ENCODE measurements at regions not wholly inside any gene's neighbourhood (a gene's known extent, or its start where the extent isn't known, plus 50 kb on each side); places are given as distances from the start of the nearest gene placed in this dataset.

- ChIA-PET POLR2A (no interaction called here), CTCF (no interaction called here)
- Histone ChIP-seq H3K27me3 (replicated peaks in 2 of 5; ENCODE audit: control insufficient read depth in 4 of 5, insufficient read depth in 5 of 5, low read length in 4 of 5) (no peaks in the 10 kb centered on the region), H3K36me3 (ENCODE audit: control insufficient read depth in 4 of 4, insufficient read depth in 4 of 4, low read length in 3 of 4) (no peaks in the 10 kb centered on the region), H3K27ac (ENCODE audit: insufficient read depth in 1 of 2, low read depth in 1 of 2, low read length in 2 of 2, poor library complexity in 1 of 2, severe bottlenecking in 2 of 2) (no peak overlapping the region), H3K9me3 (ENCODE audit: control extremely low read depth in 1 of 5, control insufficient read depth in 4 of 5, insufficient read depth in 2 of 5, low read depth in 1 of 5, low read length in 4 of 5) (peaks cover 0 to 8% (median 0%) of the 10 kb centered on the region in 5 experiments), H3K4me1 (ENCODE audit: control extremely low read depth in 1 of 4, control insufficient read depth in 4 of 4, insufficient read depth in 4 of 4, low read length in 3 of 4) (no peaks in the 10 kb centered on the region), H3K4me3 (ENCODE audit: control insufficient read depth in 1 of 7, extremely low read depth in 1 of 7, insufficient read depth in 4 of 7, low read depth in 2 of 7, low read length in 6 of 7) (no peak overlapping the region)
- DNase-seq: no peak
- no CpG with 5 or more reads among the region's 1 CpG for WGBS (ENCODE audit: insufficient coverage)
These were observed 263.3 kb downstream of the SLC16A7 start for GRCh38 chr12:59859171-59859510.

GRCh38 chr12:59861635-59862034 lies 265.8 kb downstream of the SLC16A7 start:
- Histone ChIP-seq H3K4me3 (ENCODE audit: control insufficient read depth in 1 of 7, extremely low read depth in 1 of 7, insufficient read depth in 4 of 7, low read depth in 2 of 7, low read length in 6 of 7) (no peak overlapping the region), H3K36me3 (ENCODE audit: control insufficient read depth in 4 of 4, insufficient read depth in 4 of 4, low read length in 3 of 4) (no peaks in the 10 kb centered on the region), H3K9me3 (ENCODE audit: control extremely low read depth in 1 of 5, control insufficient read depth in 4 of 5, insufficient read depth in 2 of 5, low read depth in 1 of 5, low read length in 4 of 5) (peaks cover 0 to 6% (median 0%) of the 10 kb centered on the region in 5 experiments), H3K4me1 (ENCODE audit: control extremely low read depth in 1 of 4, control insufficient read depth in 4 of 4, insufficient read depth in 4 of 4, low read length in 3 of 4) (no peaks in the 10 kb centered on the region), H3K27ac (ENCODE audit: insufficient read depth in 1 of 2, low read depth in 1 of 2, low read length in 2 of 2, poor library complexity in 1 of 2, severe bottlenecking in 2 of 2) (no peak overlapping the region), H3K27me3 (replicated peaks in 2 of 5; ENCODE audit: control insufficient read depth in 4 of 5, insufficient read depth in 5 of 5, low read length in 4 of 5) (no peaks in the 10 kb centered on the region)
- POLR2A ChIA-PET: no interaction called here
- CTCF ChIA-PET: no interaction called here
- no peak for DNase-seq
- WGBS (ENCODE audit: insufficient coverage): 100% methylated on average over 3 of the region's 3 CpGs

GRCh38 chr12:59867055-59867454 lies 271.2 kb downstream of the SLC16A7 start:
- CTCF ChIA-PET: no interaction called here
- WGBS (ENCODE audit: insufficient coverage): no CpG with 5 or more reads among the region's 1 CpG

GRCh38 chr12:59867689-59868088 lies 271.9 kb downstream of the SLC16A7 start:
- H3K9me3 ChIP-seq (ENCODE audit: control extremely low read depth in 1 of 5, control insufficient read depth in 4 of 5, insufficient read depth in 2 of 5, low read depth in 1 of 5, low read length in 4 of 5): peaks cover 0 to 8% (median 0%) of the 10 kb centered on the region in 5 experiments
- POLR2A ChIA-PET: no interaction called here
- H3K27me3 ChIP-seq (replicated peaks in 2 of 5; ENCODE audit: control insufficient read depth in 4 of 5, insufficient read depth in 5 of 5, low read length in 4 of 5): no peaks in the 10 kb centered on the region
- no peak for DNase-seq
- CTCF ChIA-PET: interaction anchor here (1.0 kb wide), 1 partner anchor 9 kb away, joined by 3 read pairs; no protein-coding TSS in a partner anchor
- no peaks in the 10 kb centered on the region for H3K4me1 ChIP-seq (ENCODE audit: control extremely low read depth in 1 of 4, control insufficient read depth in 4 of 4, insufficient read depth in 4 of 4, low read length in 3 of 4)
- 100% methylated on average over 1 of the region's 2 CpGs for WGBS (ENCODE audit: insufficient coverage)
- H3K4me3 ChIP-seq (ENCODE audit: control insufficient read depth in 1 of 7, extremely low read depth in 1 of 7, insufficient read depth in 4 of 7, low read depth in 2 of 7, low read length in 6 of 7): no peak overlapping the region
- no peak overlapping the region for H3K27ac ChIP-seq (ENCODE audit: insufficient read depth in 1 of 2, low read depth in 1 of 2, low read length in 2 of 2, poor library complexity in 1 of 2, severe bottlenecking in 2 of 2)
- H3K36me3 ChIP-seq (ENCODE audit: control insufficient read depth in 4 of 4, insufficient read depth in 4 of 4, low read length in 3 of 4): no peaks in the 10 kb centered on the region

More at GRCh38 chr12:59867055-59867454, 271.2 kb downstream of the SLC16A7 start:
- POLR2A ChIA-PET: no interaction called here
- peaks cover 0 to 2% (median 0%) of the 10 kb centered on the region in 5 experiments for H3K9me3 ChIP-seq (ENCODE audit: control extremely low read depth in 1 of 5, control insufficient read depth in 4 of 5, insufficient read depth in 2 of 5, low read depth in 1 of 5, low read length in 4 of 5)
- H3K36me3 ChIP-seq (ENCODE audit: control insufficient read depth in 4 of 4, insufficient read depth in 4 of 4, low read length in 3 of 4): no peaks in the 10 kb centered on the region
- DNase-seq: no peak
- H3K4me1 ChIP-seq (ENCODE audit: control extremely low read depth in 1 of 4, control insufficient read depth in 4 of 4, insufficient read depth in 4 of 4, low read length in 3 of 4): no peaks in the 10 kb centered on the region
- no peaks in the 10 kb centered on the region for H3K27me3 ChIP-seq (replicated peaks in 2 of 5; ENCODE audit: control insufficient read depth in 4 of 5, insufficient read depth in 5 of 5, low read length in 4 of 5)
- no peak overlapping the region for H3K4me3 ChIP-seq (ENCODE audit: control insufficient read depth in 1 of 7, extremely low read depth in 1 of 7, insufficient read depth in 4 of 7, low read depth in 2 of 7, low read length in 6 of 7)
- H3K27ac ChIP-seq (ENCODE audit: insufficient read depth in 1 of 2, low read depth in 1 of 2, low read length in 2 of 2, poor library complexity in 1 of 2, severe bottlenecking in 2 of 2): no peak overlapping the region

- peaks cover 0 to 14% (median 0%) of the 10 kb centered on the region in 5 experiments for H3K9me3 ChIP-seq (ENCODE audit: control extremely low read depth in 1 of 5, control insufficient read depth in 4 of 5, insufficient read depth in 2 of 5, low read depth in 1 of 5, low read length in 4 of 5)
- 100% methylated on average over 2 of the region's 2 CpGs for WGBS (ENCODE audit: insufficient coverage)
- CTCF ChIA-PET: no interaction called here
- no peak overlapping the region for H3K27ac ChIP-seq (ENCODE audit: insufficient read depth in 1 of 2, low read depth in 1 of 2, low read length in 2 of 2, poor library complexity in 1 of 2, severe bottlenecking in 2 of 2)
- POLR2A ChIA-PET: no interaction called here
- no peaks in the 10 kb centered on the region for H3K27me3 ChIP-seq (replicated peaks in 2 of 5; ENCODE audit: control insufficient read depth in 4 of 5, insufficient read depth in 5 of 5, low read length in 4 of 5)
- H3K36me3 ChIP-seq (ENCODE audit: control insufficient read depth in 4 of 4, insufficient read depth in 4 of 4, low read length in 3 of 4): no peaks in the 10 kb centered on the region
- DNase-seq: no peak
- no peaks in the 10 kb centered on the region for H3K4me1 ChIP-seq (ENCODE audit: control extremely low read depth in 1 of 4, control insufficient read depth in 4 of 4, insufficient read depth in 4 of 4, low read length in 3 of 4)
- no peak overlapping the region for H3K4me3 ChIP-seq (ENCODE audit: control insufficient read depth in 1 of 7, extremely low read depth in 1 of 7, insufficient read depth in 4 of 7, low read depth in 2 of 7, low read length in 6 of 7)
These were observed 275.9 kb downstream of the SLC16A7 start for GRCh38 chr12:59871779-59872178.

- Histone ChIP-seq H3K4me3 (ENCODE audit: control insufficient read depth in 1 of 7, extremely low read depth in 1 of 7, insufficient read depth in 4 of 7, low read depth in 2 of 7, low read length in 6 of 7) (no peak overlapping the region), H3K4me1 (ENCODE audit: control extremely low read depth in 1 of 4, control insufficient read depth in 4 of 4, insufficient read depth in 4 of 4, low read length in 3 of 4) (no peaks in the 10 kb centered on the region), H3K27ac (ENCODE audit: insufficient read depth in 1 of 2, low read depth in 1 of 2, low read length in 2 of 2, poor library complexity in 1 of 2, severe bottlenecking in 2 of 2) (no peak overlapping the region), H3K36me3 (ENCODE audit: control insufficient read depth in 4 of 4, insufficient read depth in 4 of 4, low read length in 3 of 4) (no peaks in the 10 kb centered on the region), H3K9me3 (ENCODE audit: control extremely low read depth in 1 of 5, control insufficient read depth in 4 of 5, insufficient read depth in 2 of 5, low read depth in 1 of 5, low read length in 4 of 5) (peaks cover 0 to 11% (median 0%) of the 10 kb centered on the region in 5 experiments), H3K27me3 (replicated peaks in 2 of 5; ENCODE audit: control insufficient read depth in 4 of 5, insufficient read depth in 5 of 5, low read length in 4 of 5) (no peaks in the 10 kb centered on the region)
- ChIA-PET POLR2A (no interaction called here), CTCF (no interaction called here)
- no CpG with 5 or more reads among the region's 1 CpG for WGBS (ENCODE audit: insufficient coverage)
- DNase-seq: no peak
These were observed 277.3 kb downstream of the SLC16A7 start for GRCh38 chr12:59873136-59873535.

- Histone ChIP-seq H3K36me3 (ENCODE audit: control insufficient read depth in 4 of 4, insufficient read depth in 4 of 4, low read length in 3 of 4) (no peaks in the 10 kb centered on the region), H3K9me3 (ENCODE audit: control extremely low read depth in 1 of 5, control insufficient read depth in 4 of 5, insufficient read depth in 2 of 5, low read depth in 1 of 5, low read length in 4 of 5) (peaks cover 0 to 11% (median 0%) of the 10 kb centered on the region in 5 experiments), H3K27ac (ENCODE audit: insufficient read depth in 1 of 2, low read depth in 1 of 2, low read length in 2 of 2, poor library complexity in 1 of 2, severe bottlenecking in 2 of 2) (no peak overlapping the region), H3K4me3 (ENCODE audit: control insufficient read depth in 1 of 7, extremely low read depth in 1 of 7, insufficient read depth in 4 of 7, low read depth in 2 of 7, low read length in 6 of 7) (no peak overlapping the region), H3K4me1 (ENCODE audit: control extremely low read depth in 1 of 4, control insufficient read depth in 4 of 4, insufficient read depth in 4 of 4, low read length in 3 of 4) (no peaks in the 10 kb centered on the region), H3K27me3 (replicated peaks in 2 of 5; ENCODE audit: control insufficient read depth in 4 of 5, insufficient read depth in 5 of 5, low read length in 4 of 5) (no peaks in the 10 kb centered on the region)
- CTCF ChIA-PET: no interaction called here
- POLR2A ChIA-PET: no interaction called here
- no CpG with 5 or more reads among the region's 1 CpG for WGBS (ENCODE audit: insufficient coverage)
- DNase-seq: no peak
These were observed 279.0 kb downstream of the SLC16A7 start for GRCh38 chr12:59874781-59875180.

Measured in common myeloid progenitor, CD34-positive (primary cell).